ENCODE measurements at regions not wholly inside any gene's neighbourhood (a gene's known extent, or its start where the extent isn't known, plus 50 kb on each side); places are given as distances from the start of the nearest gene placed in this dataset.

DNA sequence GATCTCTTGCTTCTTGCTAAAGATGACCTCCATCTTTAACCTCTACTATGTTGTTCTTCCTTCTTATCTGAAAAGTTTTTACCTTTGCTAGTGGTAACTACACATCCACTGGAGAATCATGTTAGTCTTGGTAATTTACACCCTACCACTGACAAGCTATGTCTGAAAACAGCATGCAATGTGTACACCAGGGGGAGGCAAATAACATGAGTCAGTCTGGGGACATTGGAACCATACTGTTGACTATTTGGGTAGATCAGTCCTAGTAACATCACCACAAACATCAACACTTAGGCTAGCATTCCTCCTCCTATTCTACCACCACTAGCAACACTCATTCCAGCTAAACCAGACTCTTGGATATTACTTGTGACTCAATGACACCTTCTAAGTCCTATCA lies 549.0 kb downstream of the KCNT2 start:
- TF ChIP-seq, protein P1, sequence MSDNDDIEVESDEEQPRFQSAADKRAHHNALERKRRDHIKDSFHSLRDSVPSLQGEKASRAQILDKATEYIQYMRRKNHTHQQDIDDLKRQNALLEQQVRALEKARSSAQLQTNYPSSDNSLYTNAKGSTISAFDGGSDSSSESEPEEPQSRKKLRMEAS (IDR thresholded peaks at IDR 0.05; ENCODE audit: insufficient read depth, insufficient read length): no peak
- TF ChIP-seq, protein P2, sequence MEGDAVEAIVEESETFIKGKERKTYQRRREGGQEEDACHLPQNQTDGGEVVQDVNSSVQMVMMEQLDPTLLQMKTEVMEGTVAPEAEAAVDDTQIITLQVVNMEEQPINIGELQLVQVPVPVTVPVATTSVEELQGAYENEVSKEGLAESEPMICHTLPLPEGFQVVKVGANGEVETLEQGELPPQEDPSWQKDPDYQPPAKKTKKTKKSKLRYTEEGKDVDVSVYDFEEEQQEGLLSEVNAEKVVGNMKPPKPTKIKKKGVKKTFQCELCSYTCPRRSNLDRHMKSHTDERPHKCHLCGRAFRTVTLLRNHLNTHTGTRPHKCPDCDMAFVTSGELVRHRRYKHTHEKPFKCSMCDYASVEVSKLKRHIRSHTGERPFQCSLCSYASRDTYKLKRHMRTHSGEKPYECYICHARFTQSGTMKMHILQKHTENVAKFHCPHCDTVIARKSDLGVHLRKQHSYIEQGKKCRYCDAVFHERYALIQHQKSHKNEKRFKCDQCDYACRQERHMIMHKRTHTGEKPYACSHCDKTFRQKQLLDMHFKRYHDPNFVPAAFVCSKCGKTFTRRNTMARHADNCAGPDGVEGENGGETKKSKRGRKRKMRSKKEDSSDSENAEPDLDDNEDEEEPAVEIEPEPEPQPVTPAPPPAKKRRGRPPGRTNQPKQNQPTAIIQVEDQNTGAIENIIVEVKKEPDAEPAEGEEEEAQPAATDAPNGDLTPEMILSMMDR (IDR thresholded peaks at IDR 0.05; ENCODE audit: extremely low read depth in 1 of 2, insufficient read depth in 1 of 2, low read depth in 1 of 2, low read length in 2 of 2): no peak
